SK-N-SH treated with all-trans-retinoic acid at 6 μM for 48 hours (cell line): ENCODE measurements at regions not wholly inside any gene's neighbourhood (a gene's known extent, or its start where the extent isn't known, plus 50 kb on each side); places are given as distances from the start of the nearest gene placed in this dataset.

Source experiments
- ARNTL ChIP-seq: fragments of 450-650 bp; formaldehyde crosslinking; IDR thresholded peaks from 2 replicates; pipeline ENCODE4 v1.5.0; 2020; ENCODE audit warnings: low read depth, mild to moderate bottlenecking, moderate library complexity, borderline replicate concordance
- BACH2 ChIP-seq: fragments of 250-450 bp; sonication (Bioruptor Pico); IDR thresholded peaks from 2 replicates; pipeline ENCODE4 v1.9.0; 2021; ENCODE audit warnings: mild to moderate bottlenecking, borderline replicate concordance
- CSRNP3 ChIP-seq: fragments of 250-450 bp; sonication (Bioruptor Pico); IDR thresholded peaks from 2 replicates; pipeline ENCODE4 v1.5.1; 2021; ENCODE audit warnings: mild to moderate bottlenecking, moderate library complexity
- ESRRG ChIP-seq: fragments of 250-450 bp; sonication (Bioruptor Pico); IDR thresholded peaks from 2 replicates; pipeline ENCODE4 v1.6.1; 2021; ENCODE audit warnings: mild to moderate bottlenecking
- PATZ1 ChIP-seq: fragments of 250-450 bp; sonication (Bioruptor Pico); IDR thresholded peaks from 2 replicates; pipeline ENCODE4 v1.8.0; 2020; ENCODE audit warnings: mild to moderate bottlenecking, moderate library complexity, borderline replicate concordance
- POU6F1 ChIP-seq: fragments of 250-450 bp; sonication (Bioruptor Pico); IDR thresholded peaks from 2 replicates; pipeline ENCODE4 v1.8.0; 2021; ENCODE audit warnings: low read depth, mild to moderate bottlenecking, moderate library complexity, borderline replicate concordance
- PPARA ChIP-seq: fragments of 250-450 bp; sonication (Bioruptor Pico); IDR thresholded peaks from 2 replicates; pipeline ENCODE4 v1.5.0; 2020; ENCODE audit warnings: mild to moderate bottlenecking, borderline replicate concordance
- TCF4 ChIP-seq: fragments of 250-450 bp; sonication (Bioruptor Pico); IDR thresholded peaks from 2 replicates; pipeline ENCODE4 v1.8.0; 2021; ENCODE audit warnings: mild to moderate bottlenecking, moderate library complexity, borderline replicate concordance
- TSHZ2 ChIP-seq: fragments of 250-450 bp; sonication (Bioruptor Pico); IDR thresholded peaks from 2 replicates; pipeline ENCODE4 v1.5.0; 2020; ENCODE audit warnings: mild to moderate bottlenecking, moderate library complexity
- ZFP3 ChIP-seq: fragments of 250-450 bp; sonication (Bioruptor Pico); IDR thresholded peaks from 2 replicates; pipeline ENCODE4 v1.5.0; 2020; ENCODE audit warnings: mild to moderate bottlenecking, moderate library complexity
- ZNF565 ChIP-seq: fragments of 450-650 bp; formaldehyde crosslinking; conservative IDR thresholded peaks from 2 replicates; pipeline ENCODE4 v1.5.0; 2020; ENCODE audit warnings: low read depth, mild to moderate bottlenecking, moderate library complexity
- ZNF70 ChIP-seq: fragments of 450-650 bp; formaldehyde crosslinking; IDR thresholded peaks from 2 replicates; pipeline ENCODE4 v1.5.0; 2020; ENCODE audit warnings: mild to moderate bottlenecking, moderate library complexity

GRCh38 chr7:106774213-106774767 is 90.8 kb upstream of the PIK3CG start:
- TF ChIP-seq CSRNP3 (CRISPR knock-in tag), result no peak
- TF ChIP-seq ARNTL (CRISPR knock-in tag), result no peak
- TF ChIP-seq TSHZ2 (CRISPR knock-in tag), result no peak
- TF ChIP-seq ESRRG (CRISPR knock-in tag), result no peak
- TF ChIP-seq BACH2, result no peak
- no peak for TF ChIP-seq ZNF70 (CRISPR knock-in tag)
- no peak for TF ChIP-seq PPARA (CRISPR knock-in tag)
- no peak for TF ChIP-seq ZNF565
- no peak for TF ChIP-seq POU6F1 (CRISPR knock-in tag)
- TF ChIP-seq ZFP3, result no peak
- TF ChIP-seq PATZ1 (CRISPR knock-in tag), result no peak
- no peak for TF ChIP-seq TCF4
